ENCODE measurements at regions not wholly inside any gene's neighbourhood (a gene's known extent, or its start where the extent isn't known, plus 50 kb on each side); places are given as distances from the start of the nearest gene placed in this dataset.
A peak's percentile ranks its signal among the peaks of the same experiment; 100 is the strongest.

DNA sequence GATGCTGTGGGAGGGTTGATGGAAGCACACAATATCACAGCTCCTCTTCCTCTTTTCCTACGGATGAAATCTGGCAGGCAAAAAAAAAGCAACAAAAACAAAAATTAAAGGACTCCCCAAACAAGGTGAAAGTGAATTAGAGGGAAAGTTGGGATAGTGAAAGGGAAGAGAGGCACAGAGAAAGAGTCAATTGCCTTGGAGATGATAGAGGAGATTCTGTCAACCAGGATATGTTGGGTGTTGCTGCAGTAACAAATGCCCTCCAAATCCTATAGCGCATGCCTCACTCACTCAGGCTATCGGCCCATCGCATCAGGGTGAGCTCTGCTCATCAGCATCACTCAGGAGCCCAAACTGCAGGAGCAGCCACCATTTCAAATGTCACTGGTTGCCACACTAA, 119.1 kb downstream of the DLEU7 start:
- Histone ChIP-seq H3K27me3 (no peaks in the 10 kb centered on the region), H3K36me3 (no peaks in the 10 kb centered on the region), H3K27ac (no peak overlapping the region), H3K4me3 (no peak overlapping the region), H3K4me1 (no peaks in the 10 kb centered on the region), H3K9me3 (no peaks in the 10 kb centered on the region)
- TF ChIP-seq, protein P1, sequence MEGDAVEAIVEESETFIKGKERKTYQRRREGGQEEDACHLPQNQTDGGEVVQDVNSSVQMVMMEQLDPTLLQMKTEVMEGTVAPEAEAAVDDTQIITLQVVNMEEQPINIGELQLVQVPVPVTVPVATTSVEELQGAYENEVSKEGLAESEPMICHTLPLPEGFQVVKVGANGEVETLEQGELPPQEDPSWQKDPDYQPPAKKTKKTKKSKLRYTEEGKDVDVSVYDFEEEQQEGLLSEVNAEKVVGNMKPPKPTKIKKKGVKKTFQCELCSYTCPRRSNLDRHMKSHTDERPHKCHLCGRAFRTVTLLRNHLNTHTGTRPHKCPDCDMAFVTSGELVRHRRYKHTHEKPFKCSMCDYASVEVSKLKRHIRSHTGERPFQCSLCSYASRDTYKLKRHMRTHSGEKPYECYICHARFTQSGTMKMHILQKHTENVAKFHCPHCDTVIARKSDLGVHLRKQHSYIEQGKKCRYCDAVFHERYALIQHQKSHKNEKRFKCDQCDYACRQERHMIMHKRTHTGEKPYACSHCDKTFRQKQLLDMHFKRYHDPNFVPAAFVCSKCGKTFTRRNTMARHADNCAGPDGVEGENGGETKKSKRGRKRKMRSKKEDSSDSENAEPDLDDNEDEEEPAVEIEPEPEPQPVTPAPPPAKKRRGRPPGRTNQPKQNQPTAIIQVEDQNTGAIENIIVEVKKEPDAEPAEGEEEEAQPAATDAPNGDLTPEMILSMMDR (IDR thresholded peaks at IDR 0.05) = no peak
- intact Hi-C loops (cut with DNase I) = no loop called here
- WGBS, 2 donors = 92 to 99% methylated on average over 4 of the region's 4 CpGs
- DNase-seq (no peak), FAIRE-seq (no peak), ATAC-seq (no peak)

GRCh38 chr13:50724913-50725312, 118.6 kb downstream of the DLEU7 start:
- H3K4me1 ChIP-seq = no peaks in the 10 kb centered on the region
- H3K9me3 ChIP-seq = no peaks in the 10 kb centered on the region
- no peak for DNase-seq
- TF ChIP-seq, protein P1 (IDR thresholded peaks at IDR 0.05) = no peak
- no peaks in the 10 kb centered on the region for H3K27me3 ChIP-seq
- WGBS, 2 donors = 35 to 38% methylated on average over 5 of the region's 5 CpGs
- H3K27ac ChIP-seq = no peak overlapping the region
- FAIRE-seq = no peak
- intact Hi-C loops (cut with DNase I) = no loop called here
- ATAC-seq = peak in 2 of 4 donors; percentile 23 to 38
- H3K36me3 ChIP-seq = no peaks in the 10 kb centered on the region
- no peak overlapping the region for H3K4me3 ChIP-seq

- no peak for DNase-seq
- Histone ChIP-seq H3K4me3 (no peak overlapping the region), H3K27ac (no peak overlapping the region), H3K9me3 (no peaks in the 10 kb centered on the region), H3K36me3 (no peaks in the 10 kb centered on the region), H3K4me1 (no peaks in the 10 kb centered on the region), H3K27me3 (no peaks in the 10 kb centered on the region)
- no peak for ATAC-seq
- intact Hi-C loops (cut with DNase I) = no loop called here
- TF ChIP-seq, protein P1 (IDR thresholded peaks at IDR 0.05) = no peak
- WGBS, 2 donors = 71 to 90% methylated on average over 4 of the region's 4 CpGs
- no peak for FAIRE-seq
Observed at GRCh38 chr13:50726164-50726563, 117.3 kb downstream of the DLEU7 start.

- ATAC-seq (no peak), DNase-seq (no peak), FAIRE-seq (no peak)
- H3K36me3 ChIP-seq = no peaks in the 10 kb centered on the region
- intact Hi-C loops (cut with DNase I) = no loop called here
- TF ChIP-seq, protein P1 (IDR thresholded peaks at IDR 0.05) = no peak
- no peak overlapping the region for H3K4me3 ChIP-seq
- no peaks in the 10 kb centered on the region for H3K9me3 ChIP-seq
- H3K27me3 ChIP-seq = no peaks in the 10 kb centered on the region
- H3K27ac ChIP-seq = no peak overlapping the region
- no peaks in the 10 kb centered on the region for H3K4me1 ChIP-seq
Observed at GRCh38 chr13:50729177-50729576, 114.3 kb downstream of the DLEU7 start.

- TF ChIP-seq, protein P1 (IDR thresholded peaks at IDR 0.05) = no peak
- H3K9me3 ChIP-seq = no peaks in the 10 kb centered on the region
- H3K4me3 ChIP-seq = no peak overlapping the region
- H3K36me3 ChIP-seq = no peaks in the 10 kb centered on the region
- intact Hi-C loops (cut with DNase I) = no loop called here
- H3K27me3 ChIP-seq = no peaks in the 10 kb centered on the region
- no peak for DNase-seq
- no peak overlapping the region for H3K27ac ChIP-seq
- no peaks in the 10 kb centered on the region for H3K4me1 ChIP-seq
- no peak for ATAC-seq
- FAIRE-seq = no peak
- 85% methylated on average over 4 of the region's 4 CpGs for WGBS, 2 donors
Observed at GRCh38 chr13:50730496-50731351, 112.8 kb downstream of the DLEU7 start.

Data from pancreas (tissue), 10 donors.